A549 (cell line): ENCODE measurements at regions not wholly inside any gene's neighbourhood (a gene's known extent, or its start where the extent isn't known, plus 50 kb on each side); places are given as distances from the start of the nearest gene placed in this dataset.

Experiments
- BHLHE40 ChIP-seq: IDR thresholded peaks from 2 replicates; pipeline ENCODE4 v1.6.1; 2012; ENCODE audit warnings: low read depth, low read length, inconsistent platforms
- CHD4 ChIP-seq: fragments of 200-600 bp; sonication (generic); IDR thresholded peaks from 2 replicates; pipeline ENCODE4 v1.6.1; 2016; ENCODE audit warnings: antibody characterized with exemption, mild to moderate bottlenecking, borderline replicate concordance
- CTCF ChIP-seq: fragments of >200 bp; sonication (Bioruptor Twin); formaldehyde crosslinking; IDR thresholded peaks from 3 replicates; pipeline ENCODE4 v1.5.1; 2016
- EHMT2 ChIP-seq: fragments of 200-600 bp; sonication (generic); IDR thresholded peaks from 2 replicates; pipeline ENCODE4 v1.6.1; 2016; ENCODE audit warnings: antibody characterized with exemption, low read depth, mild to moderate bottlenecking, moderate library complexity
- ELK1 ChIP-seq: fragments of 150-350 bp; IDR thresholded peaks from 2 replicates; pipeline ENCODE4 v1.6.1; 2014; ENCODE audit warnings: low read depth, mild to moderate bottlenecking, low read length
- EP300 ChIP-seq, 2 experiments: fragments of >200 bp; sonication (Bioruptor Twin); formaldehyde crosslinking; IDR thresholded peaks; 2 replicates in 1 of 2; 3 replicates in 1 of 2; pipeline ENCODE4 v1.6.1; 2016 to 2017
- MAFK ChIP-seq: fragments of 450-650 bp; IDR thresholded peaks from 2 replicates; pipeline ENCODE4 v1.6.1; 2014; ENCODE audit not compliant: partially characterized antibody
- MYC ChIP-seq: IDR thresholded peaks from 2 replicates; pipeline ENCODE4 v1.6.1; 2012; ENCODE audit warnings: mild to moderate bottlenecking, inconsistent platforms, low read length, improper control_type of control experiment, borderline replicate concordance
- POLR2A ChIP-seq: IDR thresholded peaks from 2 replicates; pipeline ENCODE4 v1.6.1; 2012; ENCODE audit warnings: mild to moderate bottlenecking, low read length
- RARB ChIP-seq: fragments of 250-450 bp; sonication (Bioruptor Pico); IDR thresholded peaks from 2 replicates; pipeline ENCODE4 v1.8.0; 2021; ENCODE audit warnings: mild to moderate bottlenecking, moderate library complexity
- RFX5 ChIP-seq: fragments of 450-650 bp; IDR thresholded peaks from 2 replicates; pipeline ENCODE4 v1.7.1; 2014; ENCODE audit warnings: antibody characterized with exemption, mild to moderate bottlenecking, moderate library complexity
- RNF2 ChIP-seq: fragments of 200-600 bp; sonication (generic); IDR thresholded peaks from 2 replicates; pipeline ENCODE4 v1.6.1; 2016; ENCODE audit warnings: low read depth, mild to moderate bottlenecking, antibody characterized with exemption, moderate library complexity, borderline replicate concordance
- SREBF2 ChIP-seq: fragments of 450-650 bp; IDR thresholded peaks from 2 replicates; pipeline ENCODE4 v1.6.1; 2014; ENCODE audit warnings: mild to moderate bottlenecking, moderate library complexity
- USF2 ChIP-seq: fragments of 450-650 bp; IDR thresholded peaks from 2 replicates; pipeline ENCODE4 v1.6.1; 2014; ENCODE audit warnings: antibody characterized with exemption

DNA sequence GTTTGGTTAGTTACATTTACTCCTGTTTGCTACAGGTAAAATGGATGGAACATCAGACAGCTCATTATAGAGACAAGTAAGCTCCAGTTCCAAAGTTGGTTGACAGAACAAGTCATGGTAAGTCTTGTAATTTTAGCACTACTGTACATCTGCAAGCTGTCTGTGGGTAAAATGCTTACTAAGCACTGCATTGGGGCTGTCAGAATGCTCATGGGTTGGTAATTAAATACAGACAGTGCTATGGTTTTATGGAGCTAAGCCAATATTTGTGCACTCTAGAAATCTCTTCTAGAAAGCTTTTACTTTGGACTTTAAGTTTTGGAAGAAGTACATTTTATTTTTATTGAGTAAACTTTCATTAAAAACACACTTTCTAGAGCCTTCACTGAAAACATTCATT, 419.2 kb upstream of the MMS22L start:
- TF ChIP-seq BHLHE40 (no peak), CTCF (no peak), EHMT2 (no peak), RARB (no peak), EP300 (IDR thresholded peaks at IDR 0.05) (no peak), MAFK (no peak), USF2 (no peak), SREBF2 (no peak), RNF2 (no peak), ELK1 (no peak), RFX5 (no peak), CHD4 (no peak), MYC (no peak), POLR2A (no peak)
